ENCODE measurements at regions not wholly inside any gene's neighbourhood (a gene's known extent, or its start where the extent isn't known, plus 50 kb on each side); places are given as distances from the start of the nearest gene placed in this dataset.

DNA sequence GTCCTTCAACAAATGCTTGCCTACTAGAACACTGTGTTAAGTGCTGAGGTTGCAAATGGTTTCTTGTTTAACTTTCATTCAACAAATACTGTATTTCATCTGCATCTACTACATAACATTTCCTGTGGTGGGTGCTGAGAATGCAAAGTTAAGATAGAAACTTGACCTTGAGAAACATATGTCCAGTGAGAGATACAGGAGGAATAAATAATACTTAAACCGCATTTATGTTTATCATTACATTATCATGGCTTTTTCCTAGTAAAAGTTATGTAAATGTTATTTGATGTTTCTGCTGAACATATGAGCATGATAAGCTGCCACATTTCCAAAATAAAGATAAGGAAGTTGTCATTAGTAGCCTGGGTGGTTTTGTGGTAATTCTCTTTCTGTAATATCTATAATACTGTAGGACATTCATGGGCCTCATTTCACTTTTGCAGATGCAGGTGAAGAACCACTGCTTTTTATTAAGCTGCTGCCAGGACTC, 590.4 kb downstream of the PLPP3 start:
- TF ChIP-seq, protein P1, sequence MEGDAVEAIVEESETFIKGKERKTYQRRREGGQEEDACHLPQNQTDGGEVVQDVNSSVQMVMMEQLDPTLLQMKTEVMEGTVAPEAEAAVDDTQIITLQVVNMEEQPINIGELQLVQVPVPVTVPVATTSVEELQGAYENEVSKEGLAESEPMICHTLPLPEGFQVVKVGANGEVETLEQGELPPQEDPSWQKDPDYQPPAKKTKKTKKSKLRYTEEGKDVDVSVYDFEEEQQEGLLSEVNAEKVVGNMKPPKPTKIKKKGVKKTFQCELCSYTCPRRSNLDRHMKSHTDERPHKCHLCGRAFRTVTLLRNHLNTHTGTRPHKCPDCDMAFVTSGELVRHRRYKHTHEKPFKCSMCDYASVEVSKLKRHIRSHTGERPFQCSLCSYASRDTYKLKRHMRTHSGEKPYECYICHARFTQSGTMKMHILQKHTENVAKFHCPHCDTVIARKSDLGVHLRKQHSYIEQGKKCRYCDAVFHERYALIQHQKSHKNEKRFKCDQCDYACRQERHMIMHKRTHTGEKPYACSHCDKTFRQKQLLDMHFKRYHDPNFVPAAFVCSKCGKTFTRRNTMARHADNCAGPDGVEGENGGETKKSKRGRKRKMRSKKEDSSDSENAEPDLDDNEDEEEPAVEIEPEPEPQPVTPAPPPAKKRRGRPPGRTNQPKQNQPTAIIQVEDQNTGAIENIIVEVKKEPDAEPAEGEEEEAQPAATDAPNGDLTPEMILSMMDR (IDR thresholded peaks at IDR 0.05) = no peak
- no peak for TF ChIP-seq POLR2A (IDR thresholded peaks at IDR 0.05)
